Left ventricle myocardium inferior (tissue), 1 donor: ENCODE measurements at regions not wholly inside any gene's neighbourhood (a gene's known extent, or its start where the extent isn't known, plus 50 kb on each side); places are given as distances from the start of the nearest gene placed in this dataset.
A peak's percentile ranks its signal among the peaks of the same experiment; 100 is the strongest.

Experiments used
- DNase-seq: peaks from one replicate; pipeline ENCODE4 v3.0.0-alpha.2; 2020
- H3K27ac ChIP-seq: fragments of 200-600 bp; replicated peaks from 2 replicates; pipeline ENCODE4 v1.8.0; 2021
- H3K27me3 ChIP-seq: fragments of 200-600 bp; 2 replicates; pipeline ENCODE4 v1.8.0; 2021; ENCODE audit warnings: low read depth
- H3K36me3 ChIP-seq: fragments of 200-600 bp; 2 replicates; pipeline ENCODE4 v1.8.0; 2021
- H3K4me1 ChIP-seq: fragments of 200-600 bp; 2 replicates; pipeline ENCODE4 v1.8.0; 2021
- H3K4me3 ChIP-seq: fragments of 200-600 bp; 2 replicates; pipeline ENCODE4 v1.8.0; 2021; ENCODE audit warnings: mild to moderate bottlenecking, moderate library complexity
- H3K9me3 ChIP-seq: fragments of 200-600 bp; replicated peaks from 2 replicates; pipeline ENCODE4 v1.8.0; 2021
- CTCF ChIP-seq: fragments of 200-600 bp; IDR thresholded peaks from 2 replicates; pipeline ENCODE4 v1.8.0; 2021; ENCODE audit warnings: antibody characterized with exemption, mild to moderate bottlenecking, borderline replicate concordance
- intact Hi-C: fragments of 100-400 bp; cut with micrococcal nuclease; formaldehyde crosslinking; loops from one replicate; pipeline ENCODE4 v1.11.0; 2022
- donor health status: DM: no; HTN: yes; CAD: no; lungs with severe emphysema.

GRCh38 chr1:212155219-212155618 is 119.7 kb downstream of the DTL start:
- intact Hi-C loops: no loop called here

GRCh38 chr1:212157252-212157651 is 121.7 kb downstream of the DTL start:
- peaks cover 8% of the 10 kb centered on the region for H3K9me3 ChIP-seq
- H3K4me3 ChIP-seq: no peak overlapping the region
- no peaks in the 10 kb centered on the region for H3K36me3 ChIP-seq
- H3K27ac ChIP-seq: no peak overlapping the region
- intact Hi-C loops: no loop called here
- no peak for DNase-seq
- H3K27me3 ChIP-seq: no peaks in the 10 kb centered on the region
- TF ChIP-seq CTCF: no peak
- peaks cover 31% of the 10 kb centered on the region for H3K4me1 ChIP-seq

More at GRCh38 chr1:212155219-212155618, 119.7 kb downstream of the DTL start:
- H3K4me1 ChIP-seq: peaks cover 23% of the 10 kb centered on the region
- no peaks in the 10 kb centered on the region for H3K27me3 ChIP-seq
- H3K9me3 ChIP-seq: peaks cover 8% of the 10 kb centered on the region
- TF ChIP-seq CTCF: no peak
- no peak for DNase-seq
- H3K27ac ChIP-seq: no peak overlapping the region
- H3K4me3 ChIP-seq: no peak overlapping the region
- no peaks in the 10 kb centered on the region for H3K36me3 ChIP-seq

GRCh38 chr1:212158912-212159796 is 123.6 kb downstream of the DTL start:
- H3K27me3 ChIP-seq: no peaks in the 10 kb centered on the region
- H3K27ac ChIP-seq: no peak overlapping the region
- intact Hi-C loops: no loop called here
- DNase-seq: no peak
- no peak for TF ChIP-seq CTCF
- no peak overlapping the region for H3K4me3 ChIP-seq
- no peaks in the 10 kb centered on the region for H3K36me3 ChIP-seq
- H3K4me1 ChIP-seq: peaks cover 39% of the 10 kb centered on the region
- peaks cover 7% of the 10 kb centered on the region for H3K9me3 ChIP-seq

- H3K27me3 ChIP-seq: no peaks in the 10 kb centered on the region
- intact Hi-C loops: loop anchor here (10.0 kb wide), 1 partner anchor 123 kb away; the partner anchor contains the start of gene PPP2R5A
- no peak overlapping the region for H3K27ac ChIP-seq
- no peaks in the 10 kb centered on the region for H3K9me3 ChIP-seq
- H3K36me3 ChIP-seq: no peaks in the 10 kb centered on the region
- no peak for TF ChIP-seq CTCF
- DNase-seq: no peak
- peaks cover 47% of the 10 kb centered on the region for H3K4me1 ChIP-seq
- H3K4me3 ChIP-seq: no peak overlapping the region
These were observed 123.9 kb upstream of the PPP2R5A start for GRCh38 chr1:212161231-212161781.

GRCh38 chr1:212162635-212163034 is 122.6 kb upstream of the PPP2R5A start:
- Histone ChIP-seq H3K9me3 (no peaks in the 10 kb centered on the region), H3K4me1 (peaks cover 60% of the 10 kb centered on the region), H3K4me3 (no peak overlapping the region), H3K27me3 (no peaks in the 10 kb centered on the region), H3K27ac (peak overlapping the region; percentile 70), H3K36me3 (no peaks in the 10 kb centered on the region)
- intact Hi-C loops: loop anchor here (10.0 kb wide), 1 partner anchor 122 kb away; the partner anchor contains the start of gene PPP2R5A
- DNase-seq: peak; percentile 48
- no peak for TF ChIP-seq CTCF
